NT2/D1 (cell line): ENCODE measurements at regions not wholly inside any gene's neighbourhood (a gene's known extent, or its start where the extent isn't known, plus 50 kb on each side); places are given as distances from the start of the nearest gene placed in this dataset.

Source experiments
- SUZ12 ChIP-seq: IDR thresholded peaks from 2 replicates; pipeline ENCODE4 v1.6.1; 2011; ENCODE audit not compliant: insufficient read length, insufficient read depth; ENCODE audit errors: extremely low read depth
- YY1 ChIP-seq: IDR thresholded peaks from 2 replicates; pipeline ENCODE4 v1.6.1; 2011; ENCODE audit not compliant: insufficient read length, insufficient read depth

DNA sequence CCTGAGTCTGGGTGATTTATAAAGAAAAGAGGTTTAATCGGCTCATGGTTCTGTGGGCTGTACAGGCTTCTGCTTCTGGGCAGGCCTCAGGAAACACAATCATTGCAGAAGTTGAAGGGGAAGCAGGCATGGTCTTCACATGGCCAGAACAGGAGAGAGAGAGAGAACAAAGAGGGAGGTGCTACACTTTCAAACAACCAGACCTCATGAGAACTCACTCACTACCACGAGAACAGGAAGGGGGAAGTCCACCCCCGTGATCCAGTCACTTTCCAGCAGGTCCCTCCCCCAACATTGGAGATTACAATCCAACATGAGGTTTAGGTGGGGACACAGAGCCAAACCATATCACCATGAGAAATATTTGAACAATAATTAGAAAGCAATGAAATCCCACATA is 222.9 kb downstream of the FAM72C start:
- no peak for TF ChIP-seq SUZ12
- no peak for TF ChIP-seq YY1
